Fibroblast of lung (primary cell): ENCODE measurements at regions not wholly inside any gene's neighbourhood (a gene's known extent, or its start where the extent isn't known, plus 50 kb on each side); places are given as distances from the start of the nearest gene placed in this dataset.

Experiments used
- CTCF ChIP-seq, 2 donors: IDR thresholded peaks in 1 of 2; conservative IDR thresholded peaks in 1 of 2; 1 replicate in 1 of 2; 2 replicates in 1 of 2; pipeline ENCODE4 v1.5.1; 2011 to 2012; ENCODE audit warnings: low read length in 2 of 2, control low read depth in 1 of 2, inconsistent platforms in 1 of 2, low read depth in 1 of 2, mild to moderate bottlenecking in 1 of 2
- EZH2 ChIP-seq: IDR thresholded peaks from 2 replicates; pipeline ENCODE4 v1.5.1; 2012; ENCODE audit warnings: low read length, control low read depth, mild to moderate bottlenecking; ENCODE audit errors: missing control alignments

GRCh38 chr4:180657881-180658280 lies 1585.3 kb upstream of the TENM3 start:
- TF ChIP-seq CTCF (conservative IDR thresholded peaks at IDR 0.05 in 1 of 2, IDR thresholded peaks at IDR 0.05 in 1 of 2; ENCODE audit: low read depth in 1 of 2, low read length in 2 of 2), result no peak
- no peak for TF ChIP-seq EZH2
